Neural cell (in vitro differentiated cells): ENCODE measurements at regions not wholly inside any gene's neighbourhood (a gene's known extent, or its start where the extent isn't known, plus 50 kb on each side); places are given as distances from the start of the nearest gene placed in this dataset.
"Not testable (repeated sequence)": the region's sequence is repeated elsewhere in the genome, so short reads cannot be mapped to it uniquely, and the experiment has no call there.

Experiments used
- H2AFZ ChIP-seq: fragments of 200-600, 300-800 bp; sonication (generic), shearing (Covaris generic); 2 replicates; pipeline ENCODE4 v1.6.0; 2014; ENCODE audit warnings: low read depth, mild to moderate bottlenecking, antibody characterized with exemption, low read length, moderate library complexity
- H3F3A ChIP-seq: fragments of 200-600 bp; shearing (Covaris generic); 2 replicates; pipeline ENCODE4 v1.6.1; 2016; ENCODE audit warnings: mild to moderate bottlenecking, moderate library complexity, mixed read lengths, antibody characterized with exemption, low read length; ENCODE audit not compliant: insufficient read depth, poor library complexity, severe bottlenecking
- H3K27ac ChIP-seq: fragments of 200-600, 300-800 bp; sonication (generic), shearing (Covaris generic); 2 replicates; pipeline ENCODE4 v1.5.1; 2014; ENCODE audit warnings: mild to moderate bottlenecking, low read length, moderate library complexity
- H3K27me3 ChIP-seq: fragments of 300-800, 200-600 bp; sonication (generic), shearing (Covaris generic); 2 replicates; pipeline ENCODE4 v1.6.0; 2014; ENCODE audit warnings: mild to moderate bottlenecking, low read depth, low read length, moderate library complexity; ENCODE audit not compliant: insufficient read depth
- H3K36me3 ChIP-seq: fragments of 300-800, 200-600 bp; sonication (generic), shearing (Covaris generic); 2 replicates; pipeline ENCODE4 v1.5.1; 2014; ENCODE audit warnings: mild to moderate bottlenecking, antibody characterized with exemption, low read length, moderate library complexity; ENCODE audit not compliant: insufficient read depth
- H3K4me2 ChIP-seq: fragments of 300-800, 200-600 bp; sonication (generic), shearing (Covaris generic); 2 replicates; pipeline ENCODE4 v1.6.0; 2014; ENCODE audit warnings: mild to moderate bottlenecking, low read length
- H3K4me3 ChIP-seq: fragments of 300-800, 200-600 bp; sonication (generic), shearing (Covaris generic); 2 replicates; pipeline ENCODE4 v1.5.1; 2014; ENCODE audit warnings: mild to moderate bottlenecking, low read length, moderate library complexity
- H3K79me2 ChIP-seq: fragments of 200-600 bp; shearing (Covaris generic); replicated peaks from 2 replicates; pipeline ENCODE4 v1.6.0; 2014; ENCODE audit warnings: mild to moderate bottlenecking, low read length, moderate library complexity; ENCODE audit not compliant: insufficient read depth
- H3K9ac ChIP-seq: fragments of 300-800, 200-600 bp; sonication (generic), shearing (Covaris generic); 2 replicates; pipeline ENCODE4 v1.6.1; 2016; ENCODE audit warnings: mild to moderate bottlenecking, low read length, mixed read lengths
- H3K9me2 ChIP-seq: fragments of 200-600 bp; shearing (Covaris generic); 2 replicates; pipeline ENCODE4 v1.6.1; 2016; ENCODE audit warnings: mild to moderate bottlenecking, low read length, mixed read lengths; ENCODE audit not compliant: insufficient read depth
- H3K9me3 ChIP-seq: fragments of 200-600, 300-800 bp; sonication (generic), shearing (Covaris generic); 2 replicates; pipeline ENCODE4 v1.6.1; 2016; ENCODE audit warnings: mild to moderate bottlenecking, mixed run types, low read length, moderate library complexity, mixed read lengths
- H4K20me1 ChIP-seq: fragments of 200-600 bp; shearing (Covaris generic); 2 replicates; pipeline ENCODE4 v1.6.1; 2016; ENCODE audit warnings: mild to moderate bottlenecking, mixed run types; ENCODE audit not compliant: insufficient read depth
- CTCF ChIP-seq: fragments of 450-650 bp; IDR thresholded peaks from 2 replicates; pipeline ENCODE4 v1.5.1; 2014; ENCODE audit warnings: antibody characterized with exemption, mild to moderate bottlenecking, moderate library complexity; ENCODE audit not compliant: poor library complexity, severe bottlenecking
- EP300 ChIP-seq: fragments of 450-650 bp; conservative IDR thresholded peaks from 2 replicates; pipeline ENCODE4 v1.6.1; 2014; ENCODE audit warnings: antibody characterized with exemption, mild to moderate bottlenecking, moderate library complexity; ENCODE audit not compliant: poor library complexity, severe bottlenecking
- EZH2 ChIP-seq: fragments of 200-600, 300-800 bp; shearing (Covaris generic), sonication (generic); IDR thresholded peaks from 2 replicates; pipeline ENCODE4 v1.6.1; 2014; ENCODE audit warnings: antibody characterized with exemption, low read length, borderline replicate concordance, mild to moderate bottlenecking; ENCODE audit not compliant: insufficient read depth, poor library complexity, severe bottlenecking
- MXI1 ChIP-seq: fragments of 450-650 bp; conservative IDR thresholded peaks from 2 replicates; pipeline ENCODE4 v1.6.1; 2014; ENCODE audit warnings: antibody characterized with exemption, mild to moderate bottlenecking; ENCODE audit not compliant: poor library complexity, severe bottlenecking
- POLR2AphosphoS5 ChIP-seq: IDR thresholded peaks from 2 replicates; pipeline ENCODE4 v1.6.1; 2012
- RAD21 ChIP-seq: fragments of 450-650 bp; conservative IDR thresholded peaks from 2 replicates; pipeline ENCODE4 v1.6.1; 2014; ENCODE audit warnings: antibody characterized with exemption, mild to moderate bottlenecking, moderate library complexity
- REST ChIP-seq: IDR thresholded peaks from 2 replicates; pipeline ENCODE4 v1.6.1; 2012; ENCODE audit warnings: borderline replicate concordance
- SMC3 ChIP-seq: fragments of 450-650 bp; conservative IDR thresholded peaks from 2 replicates; pipeline ENCODE4 v1.6.1; 2014; ENCODE audit warnings: antibody characterized with exemption, mild to moderate bottlenecking, moderate library complexity; ENCODE audit not compliant: poor library complexity
- TAF1 ChIP-seq: IDR thresholded peaks from 2 replicates; pipeline ENCODE4 v1.6.1; 2012; ENCODE audit warnings: low read depth

- no peaks in the 10 kb centered on the region for H3K36me3 ChIP-seq
- H3F3A ChIP-seq, result no peaks in the 10 kb centered on the region
- H3K9me3 ChIP-seq, result no peaks in the 10 kb centered on the region
- TF ChIP-seq TAF1, result no peak
- no peak for TF ChIP-seq CTCF
- no peak for TF ChIP-seq MXI1
- TF ChIP-seq RAD21, result no peak
- TF ChIP-seq EZH2, result no peak
- no peak for TF ChIP-seq SMC3
- TF ChIP-seq POLR2AphosphoS5, result no peak
- TF ChIP-seq REST, result no peak
- TF ChIP-seq EP300, result no peak
- no peak overlapping the region for H3K4me2 ChIP-seq
- no peaks in the 10 kb centered on the region for H4K20me1 ChIP-seq
- no peaks in the 10 kb centered on the region for H3K79me2 ChIP-seq
- no peak overlapping the region for H3K4me3 ChIP-seq
- no peak overlapping the region for H2AFZ ChIP-seq
- H3K9me2 ChIP-seq, result no peaks in the 10 kb centered on the region
- no peak overlapping the region for H3K9ac ChIP-seq
- no peak overlapping the region for H3K27ac ChIP-seq
- no peaks in the 10 kb centered on the region for H3K27me3 ChIP-seq
These were observed 146.7 kb downstream of the LRATD1 start for GRCh38 chr2:14779252-14779651.

- Histone ChIP-seq H3K4me2 (no peak overlapping the region), H3K27me3 (no peaks in the 10 kb centered on the region), H3K9ac (no peak overlapping the region), H3K79me2 (no peaks in the 10 kb centered on the region), H3K27ac (no peak overlapping the region), H3K4me3 (no peak overlapping the region), H3F3A (no peaks in the 10 kb centered on the region), H3K36me3 (no peaks in the 10 kb centered on the region), H3K9me3 (no peaks in the 10 kb centered on the region), H4K20me1 (no peaks in the 10 kb centered on the region), H2AFZ (no peak overlapping the region), H3K9me2 (no peaks in the 10 kb centered on the region)
- TF ChIP-seq EZH2 (no peak), TAF1 (no peak), REST (no peak), CTCF (no peak), POLR2AphosphoS5 (no peak), MXI1 (no peak), EP300 (no peak)
These were observed 148.6 kb downstream of the LRATD1 start for GRCh38 chr2:14781142-14781541.

GRCh38 chr2:14788814-14789213 is 156.3 kb downstream of the LRATD1 start:
- H3K36me3 ChIP-seq, H3K9me2 ChIP-seq, H3K4me2 ChIP-seq, H3F3A ChIP-seq, H3K4me3 ChIP-seq, H4K20me1 ChIP-seq, H2AFZ ChIP-seq, H3K9ac ChIP-seq, H3K27me3 ChIP-seq, H3K79me2 ChIP-seq, H3K27ac ChIP-seq, H3K9me3 ChIP-seq: not testable (repeated sequence)
